Hepatocyte (in vitro differentiated cells): ENCODE measurements at regions not wholly inside any gene's neighbourhood (a gene's known extent, or its start where the extent isn't known, plus 50 kb on each side); places are given as distances from the start of the nearest gene placed in this dataset.

Source experiments
- EZH2 ChIP-seq: fragments of 200-600 bp; sonication (generic); IDR thresholded peaks from 2 replicates; pipeline ENCODE4 v1.6.1; 2016; ENCODE audit warnings: antibody characterized with exemption, mild to moderate bottlenecking, borderline replicate concordance
- TF ChIP-seq, protein P1 (sequence below): fragments of 200-600 bp; sonication (generic); IDR thresholded peaks from 2 replicates; pipeline ENCODE4 v1.5.1; 2016; ENCODE audit warnings: antibody characterized with exemption, mild to moderate bottlenecking; ENCODE audit not compliant: poor library complexity

DNA sequence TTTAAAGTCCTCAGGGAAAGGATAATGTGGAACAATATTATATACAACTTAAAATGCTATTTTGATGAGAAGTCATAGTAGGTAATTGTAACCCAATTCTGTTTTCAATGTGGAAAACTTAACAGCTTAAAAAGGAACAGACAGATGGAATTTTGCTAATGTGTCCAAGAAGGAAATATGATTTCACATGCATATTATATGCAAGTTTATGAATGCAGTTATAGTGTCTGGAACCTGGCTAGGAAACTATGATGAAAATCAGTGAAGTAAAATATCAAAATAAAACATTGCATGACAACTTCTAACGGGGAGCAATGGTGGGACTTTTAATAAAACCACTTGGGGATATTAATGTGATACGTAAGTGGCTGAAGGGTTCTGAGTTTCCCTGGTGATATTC is 152.6 kb upstream of the HAND2 start:
- TF ChIP-seq, protein P1, sequence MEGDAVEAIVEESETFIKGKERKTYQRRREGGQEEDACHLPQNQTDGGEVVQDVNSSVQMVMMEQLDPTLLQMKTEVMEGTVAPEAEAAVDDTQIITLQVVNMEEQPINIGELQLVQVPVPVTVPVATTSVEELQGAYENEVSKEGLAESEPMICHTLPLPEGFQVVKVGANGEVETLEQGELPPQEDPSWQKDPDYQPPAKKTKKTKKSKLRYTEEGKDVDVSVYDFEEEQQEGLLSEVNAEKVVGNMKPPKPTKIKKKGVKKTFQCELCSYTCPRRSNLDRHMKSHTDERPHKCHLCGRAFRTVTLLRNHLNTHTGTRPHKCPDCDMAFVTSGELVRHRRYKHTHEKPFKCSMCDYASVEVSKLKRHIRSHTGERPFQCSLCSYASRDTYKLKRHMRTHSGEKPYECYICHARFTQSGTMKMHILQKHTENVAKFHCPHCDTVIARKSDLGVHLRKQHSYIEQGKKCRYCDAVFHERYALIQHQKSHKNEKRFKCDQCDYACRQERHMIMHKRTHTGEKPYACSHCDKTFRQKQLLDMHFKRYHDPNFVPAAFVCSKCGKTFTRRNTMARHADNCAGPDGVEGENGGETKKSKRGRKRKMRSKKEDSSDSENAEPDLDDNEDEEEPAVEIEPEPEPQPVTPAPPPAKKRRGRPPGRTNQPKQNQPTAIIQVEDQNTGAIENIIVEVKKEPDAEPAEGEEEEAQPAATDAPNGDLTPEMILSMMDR = no peak
- no peak for TF ChIP-seq EZH2
